Rectal smooth muscle tissue (tissue), 1 donor: ENCODE measurements at regions not wholly inside any gene's neighbourhood (a gene's known extent, or its start where the extent isn't known, plus 50 kb on each side); places are given as distances from the start of the nearest gene placed in this dataset.
"Not testable (repeated sequence)": the region's sequence is repeated elsewhere in the genome, so short reads cannot be mapped to it uniquely, and the experiment has no call there.

ENCODE experiments used
- H3K27ac ChIP-seq: one replicate; pipeline ENCODE4 v1.7.0; 2013; ENCODE audit warnings: low read depth, low read length, inconsistent platforms
- H3K27me3 ChIP-seq: one replicate; pipeline ENCODE4 v1.7.0; 2013; ENCODE audit warnings: low read length; ENCODE audit not compliant: control insufficient read depth, insufficient read depth
- H3K36me3 ChIP-seq: one replicate; pipeline ENCODE4 v1.7.0; 2013; ENCODE audit warnings: low read length; ENCODE audit not compliant: control insufficient read depth, insufficient read depth
- H3K4me1 ChIP-seq: one replicate; pipeline ENCODE4 v1.7.0; 2013; ENCODE audit warnings: low read length; ENCODE audit not compliant: control insufficient read depth, insufficient read depth
- H3K4me3 ChIP-seq: one replicate; pipeline ENCODE4 v1.7.0; 2013; ENCODE audit warnings: low read length
- H3K9ac ChIP-seq: one replicate; pipeline ENCODE4 v1.7.0; 2013; ENCODE audit warnings: low read length

GRCh38 chr10:21039721-21040120 is 142.6 kb upstream of the NEBL start:
- Histone ChIP-seq H3K4me3 (no peak overlapping the region), H3K36me3 (no peaks in the 10 kb centered on the region), H3K27me3 (no peaks in the 10 kb centered on the region), H3K27ac (no peak overlapping the region), H3K9ac (no peak overlapping the region), H3K4me1 (no peaks in the 10 kb centered on the region)

- no peaks in the 10 kb centered on the region for H3K36me3 ChIP-seq
- no peak overlapping the region for H3K27ac ChIP-seq
- H3K27me3 ChIP-seq, result no peaks in the 10 kb centered on the region
- H3K4me1 ChIP-seq, result no peaks in the 10 kb centered on the region
- no peak overlapping the region for H3K9ac ChIP-seq
- no peak overlapping the region for H3K4me3 ChIP-seq
Observed at GRCh38 chr10:21036757-21037156, 139.6 kb upstream of the NEBL start.

GRCh38 chr10:21034770-21035169 is 137.7 kb upstream of the NEBL start:
- not testable (repeated sequence) for H3K9ac ChIP-seq, H3K36me3 ChIP-seq, H3K4me3 ChIP-seq, H3K4me1 ChIP-seq, H3K27ac ChIP-seq, H3K27me3 ChIP-seq

GRCh38 chr10:21034241-21034640 is 137.1 kb upstream of the NEBL start:
- Histone ChIP-seq H3K9ac (no peak overlapping the region), H3K36me3 (no peaks in the 10 kb centered on the region), H3K27me3 (no peaks in the 10 kb centered on the region), H3K27ac (no peak overlapping the region), H3K4me1 (no peaks in the 10 kb centered on the region), H3K4me3 (no peak overlapping the region)

GRCh38 chr10:21032587-21033319 is 135.6 kb upstream of the NEBL start:
- Histone ChIP-seq H3K4me1 (no peaks in the 10 kb centered on the region), H3K27me3 (no peaks in the 10 kb centered on the region), H3K4me3 (no peak overlapping the region), H3K9ac (no peak overlapping the region), H3K36me3 (no peaks in the 10 kb centered on the region), H3K27ac (no peak overlapping the region)

GRCh38 chr10:21031232-21031795 is 134.2 kb upstream of the NEBL start:
- H3K4me3 ChIP-seq, result no peak overlapping the region
- H3K36me3 ChIP-seq, result no peaks in the 10 kb centered on the region
- no peak overlapping the region for H3K27ac ChIP-seq
- H3K9ac ChIP-seq, result no peak overlapping the region
- no peaks in the 10 kb centered on the region for H3K27me3 ChIP-seq
- H3K4me1 ChIP-seq, result no peaks in the 10 kb centered on the region

GRCh38 chr10:21030091-21030490 is 133.0 kb upstream of the NEBL start:
- no peak overlapping the region for H3K27ac ChIP-seq

GRCh38 chr10:21022821-21023220 is 125.7 kb upstream of the NEBL start:
- H3K4me3 ChIP-seq, result no peak overlapping the region
- no peaks in the 10 kb centered on the region for H3K27me3 ChIP-seq
- no peak overlapping the region for H3K9ac ChIP-seq
- no peaks in the 10 kb centered on the region for H3K36me3 ChIP-seq
- no peaks in the 10 kb centered on the region for H3K4me1 ChIP-seq
- H3K27ac ChIP-seq, result no peak overlapping the region

More at GRCh38 chr10:21030091-21030490, 133.0 kb upstream of the NEBL start:
- H3K9ac ChIP-seq, result no peak overlapping the region
- no peaks in the 10 kb centered on the region for H3K4me1 ChIP-seq
- H3K27me3 ChIP-seq, result no peaks in the 10 kb centered on the region
- H3K36me3 ChIP-seq, result no peaks in the 10 kb centered on the region
- H3K4me3 ChIP-seq, result no peak overlapping the region

GRCh38 chr10:21021843-21022594 is 124.9 kb upstream of the NEBL start:
- Histone ChIP-seq H3K27ac (no peak overlapping the region), H3K36me3 (no peaks in the 10 kb centered on the region), H3K9ac (no peak overlapping the region), H3K4me1 (no peaks in the 10 kb centered on the region), H3K27me3 (no peaks in the 10 kb centered on the region), H3K4me3 (no peak overlapping the region)

GRCh38 chr10:21021231-21021630 is 124.1 kb upstream of the NEBL start:
- Histone ChIP-seq H3K4me3 (no peak overlapping the region), H3K36me3 (no peaks in the 10 kb centered on the region), H3K9ac (no peak overlapping the region), H3K27ac (no peak overlapping the region), H3K27me3 (no peaks in the 10 kb centered on the region), H3K4me1 (no peaks in the 10 kb centered on the region)

GRCh38 chr10:21020545-21020944 is 123.4 kb upstream of the NEBL start:
- Histone ChIP-seq H3K27me3 (no peaks in the 10 kb centered on the region), H3K36me3 (no peaks in the 10 kb centered on the region), H3K4me3 (no peak overlapping the region)

GRCh38 chr10:21019436-21019835 is 122.3 kb upstream of the NEBL start:
- H3K36me3 ChIP-seq, result no peaks in the 10 kb centered on the region
- no peak overlapping the region for H3K4me3 ChIP-seq
- no peak overlapping the region for H3K27ac ChIP-seq
- H3K27me3 ChIP-seq, result no peaks in the 10 kb centered on the region
- H3K4me1 ChIP-seq, result no peaks in the 10 kb centered on the region
- H3K9ac ChIP-seq, result no peak overlapping the region

More at GRCh38 chr10:21020545-21020944, 123.4 kb upstream of the NEBL start:
- Histone ChIP-seq H3K9ac (no peak overlapping the region), H3K4me1 (no peaks in the 10 kb centered on the region), H3K27ac (no peak overlapping the region)
